ENCODE measurements at regions not wholly inside any gene's neighbourhood (a gene's known extent, or its start where the extent isn't known, plus 50 kb on each side); places are given as distances from the start of the nearest gene placed in this dataset.

- H4K20me1 ChIP-seq, result peaks cover 0 to 6% (median 0%) of the 10 kb centered on the region in 11 experiments; a peak in 2 of 22 replicates
- H3K4me1 ChIP-seq, result no peaks in the 10 kb centered on the region
- no peak for TF ChIP-seq Cebpa-rat (IDR thresholded peaks at IDR 0.05)
- no peaks in the 10 kb centered on the region for H3K9me3 ChIP-seq (replicated peaks in 1 of 11)
- H3K4me2 ChIP-seq, result no peak overlapping the region
- H3K27ac ChIP-seq, result no peak overlapping the region
- H3K27me3 ChIP-seq, result no peaks in the 10 kb centered on the region
- H3K36me3 ChIP-seq, result no peaks in the 10 kb centered on the region
- no peak overlapping the region for H3K4me3 ChIP-seq
- no peak overlapping the region for H3K9ac ChIP-seq
Measured at GRCh38 chr1:177597393-177597792, 372.5 kb downstream of the SEC16B start.

GRCh38 chr1:177596485-177596884, 373.4 kb downstream of the SEC16B start:
- H3K4me3 ChIP-seq, result no peak overlapping the region
- peaks cover 0 to 6% (median 0%) of the 10 kb centered on the region in 11 experiments; a peak in 3 of 22 replicates for H4K20me1 ChIP-seq
- TF ChIP-seq Cebpa-rat (IDR thresholded peaks at IDR 0.05), result no peak
- no peak overlapping the region for H3K4me2 ChIP-seq
- H3K4me1 ChIP-seq, result no peaks in the 10 kb centered on the region
- H3K27ac ChIP-seq, result no peak overlapping the region
- no peaks in the 10 kb centered on the region for H3K36me3 ChIP-seq
- no peak overlapping the region for H3K9ac ChIP-seq
- no peaks in the 10 kb centered on the region for H3K9me3 ChIP-seq (replicated peaks in 1 of 11)
- H3K27me3 ChIP-seq, result no peaks in the 10 kb centered on the region

- Histone ChIP-seq H3K4me1 (no peaks in the 10 kb centered on the region), H3K36me3 (no peaks in the 10 kb centered on the region), H3K9me3 (replicated peaks in 1 of 11) (no peaks in the 10 kb centered on the region), H3K27ac (no peak overlapping the region), H3K4me3 (no peak overlapping the region), H3K4me2 (no peak overlapping the region), H3K9ac (no peak overlapping the region), H3K27me3 (no peaks in the 10 kb centered on the region), H4K20me1 (peaks cover 0 to 6% (median 0%) of the 10 kb centered on the region in 11 experiments; a peak in 3 of 22 replicates)
- TF ChIP-seq Cebpa-rat (IDR thresholded peaks at IDR 0.05), result no peak
Measured at GRCh38 chr1:177593105-177593504, 376.8 kb downstream of the SEC16B start.

- H3K4me3 ChIP-seq, result no peak overlapping the region
- no peak overlapping the region for H3K27ac ChIP-seq
- H3K4me1 ChIP-seq, result no peaks in the 10 kb centered on the region
- TF ChIP-seq Cebpa-rat (IDR thresholded peaks at IDR 0.05), result no peak
- no peaks in the 10 kb centered on the region for H3K36me3 ChIP-seq
- H3K4me2 ChIP-seq, result no peak overlapping the region
- peaks cover 0 to 6% (median 0%) of the 10 kb centered on the region in 11 experiments; a peak in 3 of 22 replicates for H4K20me1 ChIP-seq
- H3K9me3 ChIP-seq (replicated peaks in 1 of 11), result no peaks in the 10 kb centered on the region
- H3K9ac ChIP-seq, result no peak overlapping the region
- H3K27me3 ChIP-seq, result no peaks in the 10 kb centered on the region
Measured at GRCh38 chr1:177592624-177593023, 377.2 kb downstream of the SEC16B start.

GRCh38 chr1:177591155-177591554, 378.7 kb downstream of the SEC16B start:
- Histone ChIP-seq H3K27ac (no peak overlapping the region), H3K27me3 (no peaks in the 10 kb centered on the region), H3K4me2 (no peak overlapping the region), H3K36me3 (no peaks in the 10 kb centered on the region), H4K20me1 (no peaks in the 10 kb centered on the region; a peak in 1 of 22 replicates), H3K4me3 (no peak overlapping the region), H3K9me3 (replicated peaks in 1 of 11) (no peaks in the 10 kb centered on the region), H3K4me1 (no peaks in the 10 kb centered on the region), H3K9ac (no peak overlapping the region)
- TF ChIP-seq Cebpa-rat (IDR thresholded peaks at IDR 0.05), result no peak

GRCh38 chr1:177589166-177589565, 380.7 kb downstream of the SEC16B start:
- Histone ChIP-seq H3K9ac (no peak overlapping the region), H3K4me3 (no peak overlapping the region), H3K9me3 (replicated peaks in 1 of 11) (no peaks in the 10 kb centered on the region), H3K27me3 (no peaks in the 10 kb centered on the region), H3K4me2 (no peak overlapping the region), H4K20me1 (no peaks in the 10 kb centered on the region; a peak in 1 of 22 replicates), H3K27ac (no peak overlapping the region), H3K36me3 (no peaks in the 10 kb centered on the region), H3K4me1 (no peaks in the 10 kb centered on the region)
- no peak for TF ChIP-seq Cebpa-rat (IDR thresholded peaks at IDR 0.05)

- H3K27me3 ChIP-seq, result no peaks in the 10 kb centered on the region
- no peaks in the 10 kb centered on the region for H3K4me1 ChIP-seq
- no peak overlapping the region for H3K27ac ChIP-seq
- no peaks in the 10 kb centered on the region for H3K36me3 ChIP-seq
- no peak for TF ChIP-seq Cebpa-rat (IDR thresholded peaks at IDR 0.05)
- H4K20me1 ChIP-seq, result no peaks in the 10 kb centered on the region; a peak in 1 of 22 replicates
- H3K9me3 ChIP-seq (replicated peaks in 1 of 11), result no peaks in the 10 kb centered on the region
- H3K4me2 ChIP-seq, result no peak overlapping the region
- no peak overlapping the region for H3K4me3 ChIP-seq
- H3K9ac ChIP-seq, result no peak overlapping the region
Measured at GRCh38 chr1:177586429-177586828, 383.4 kb downstream of the SEC16B start.

GRCh38 chr1:177585302-177586220, 384.3 kb downstream of the SEC16B start:
- no peak overlapping the region for H3K27ac ChIP-seq
- H3K4me3 ChIP-seq, result no peak overlapping the region
- no peak overlapping the region for H3K9ac ChIP-seq
- no peak overlapping the region for H3K4me2 ChIP-seq
- no peaks in the 10 kb centered on the region for H3K4me1 ChIP-seq
- no peaks in the 10 kb centered on the region for H3K36me3 ChIP-seq
- TF ChIP-seq Cebpa-rat (IDR thresholded peaks at IDR 0.05), result no peak
- H3K9me3 ChIP-seq (replicated peaks in 1 of 11), result no peaks in the 10 kb centered on the region
- H4K20me1 ChIP-seq, result no peaks in the 10 kb centered on the region
- no peaks in the 10 kb centered on the region for H3K27me3 ChIP-seq

- Histone ChIP-seq H3K27me3 (no peaks in the 10 kb centered on the region), H3K4me1 (no peaks in the 10 kb centered on the region), H3K4me3 (no peak overlapping the region), H3K27ac (no peak overlapping the region), H3K4me2 (no peak overlapping the region), H3K36me3 (no peaks in the 10 kb centered on the region), H3K9ac (no peak overlapping the region), H3K9me3 (replicated peaks in 1 of 11) (no peaks in the 10 kb centered on the region), H4K20me1 (no peaks in the 10 kb centered on the region)
- TF ChIP-seq Cebpa-rat (IDR thresholded peaks at IDR 0.05), result no peak
Measured at GRCh38 chr1:177573901-177574300, 396.0 kb downstream of the SEC16B start.

Data from BLaER1 treated with 17β-estradiol and CSF1 and Interleukin-3, amounts not matched to agents 10 nM and 100 nM (cell line).